H1 (cell line): ENCODE measurements at regions not wholly inside any gene's neighbourhood (a gene's known extent, or its start where the extent isn't known, plus 50 kb on each side); places are given as distances from the start of the nearest gene placed in this dataset.

Experiments
- CTCF ChIA-PET: fragments of 300-600 bp; sonication (Branson Sonifier 250); formaldehyde crosslinking; loops from one replicate; lab custom pipeline; 2021; ENCODE audit not compliant: partially characterized antibody; lab: Charles Lee
- POLR2A ChIA-PET: fragments of 300-600 bp; sonication (Branson Sonifier 250); formaldehyde crosslinking; loops from one replicate; lab custom pipeline; 2021; ENCODE audit warnings: inconsistent platforms; ENCODE audit not compliant: partially characterized antibody; lab: Charles Lee
- DNase-seq, 2 experiments: peaks; one replicate each; pipeline versions ENCODE4 v3.0.0 to v3.0.0-alpha.2; 2010 to 2022; ENCODE audit warnings: low spot score in 2 of 2, low read depth in 1 of 2, mixed read lengths in 1 of 2
- FAIRE-seq: peaks from 2 replicates; lab custom pipeline; 2011; peaks lifted over from hg19 to GRCh38; lab: Jason Lieb, UNC
- H2AFZ ChIP-seq: 2 replicates; pipeline ENCODE4 v1.8.1; 2012; ENCODE audit warnings: low read length, inconsistent platforms
- H2AK5ac ChIP-seq: 2 replicates; pipeline ENCODE4 v1.6.1; 2013; ENCODE audit warnings: low read depth, low read length
- H2BK120ac ChIP-seq: replicated peaks from 2 replicates; pipeline ENCODE3; 2013; ENCODE audit warnings: low read depth, low read length, inconsistent platforms
- H2BK12ac ChIP-seq: 2 replicates; pipeline ENCODE4 v1.6.1; 2013; ENCODE audit warnings: low read depth, low read length
- H2BK15ac ChIP-seq: 2 replicates; pipeline ENCODE4 v1.6.1; 2013; ENCODE audit warnings: low read length
- H2BK20ac ChIP-seq: 2 replicates; pipeline ENCODE4 v1.6.1; 2013; ENCODE audit warnings: low read length
- H2BK5ac ChIP-seq: 2 replicates; pipeline ENCODE4 v1.6.1; 2013; ENCODE audit warnings: low read depth, low read length
- H3K14ac ChIP-seq: 2 replicates; pipeline ENCODE4 v1.6.1; 2013; ENCODE audit warnings: inconsistent platforms; ENCODE audit not compliant: insufficient read length
- H3K18ac ChIP-seq: 2 replicates; pipeline ENCODE4 v1.6.1; 2013; ENCODE audit warnings: low read length; ENCODE audit errors: extremely low read depth
- H3K23ac ChIP-seq: 2 replicates; pipeline ENCODE4 v1.6.1; 2013; ENCODE audit warnings: inconsistent platforms; ENCODE audit not compliant: insufficient read length
- H3K23me2 ChIP-seq: 2 replicates; pipeline ENCODE4 v1.6.1; 2013; ENCODE audit warnings: low read depth, low read length
- H3K27ac ChIP-seq: 2 replicates; pipeline ENCODE4 v1.6.1; 2011; ENCODE audit warnings: low read depth, low read length, inconsistent platforms
- H3K27me3 ChIP-seq, 4 experiments: replicated peaks in 1 of 4; 1 replicate in 1 of 4; 2 replicates in 3 of 4; pipeline versions ENCODE4 v1.6.1 to v1.8.1; 2011 to 2013; ENCODE audit warnings: low read length in 3 of 4, mild to moderate bottlenecking in 3 of 4, inconsistent platforms in 2 of 4, mixed read lengths in 2 of 4, moderate library complexity in 1 of 4; ENCODE audit not compliant: control insufficient read depth in 3 of 4, insufficient read depth in 3 of 4; ENCODE audit errors: extremely low read depth in 1 of 4
- H3K36me3 ChIP-seq, 4 experiments: 2 replicates each; pipeline versions ENCODE4 v1.6.1 to v1.8.1; 2011 to 2013; ENCODE audit warnings: mild to moderate bottlenecking in 4 of 4, low read length in 3 of 4, moderate library complexity in 2 of 4, control low read depth in 1 of 4, inconsistent platforms in 1 of 4; ENCODE audit not compliant: insufficient read depth in 4 of 4, control insufficient read depth in 2 of 4
- H3K4ac ChIP-seq: replicated peaks from 2 replicates; pipeline ENCODE3; 2013; ENCODE audit warnings: low read length, low read depth, mixed read lengths, inconsistent platforms; ENCODE audit not compliant: insufficient read length
- H3K4me1 ChIP-seq, 4 experiments: replicated peaks in 1 of 4; 1 replicate in 1 of 4; 2 replicates in 3 of 4; pipeline versions ENCODE4 v1.6.1 to v1.8.1; 2011 to 2013; ENCODE audit warnings: low read length in 3 of 4, inconsistent platforms in 2 of 4, mixed read lengths in 1 of 4; ENCODE audit not compliant: insufficient read depth in 4 of 4, control insufficient read depth in 3 of 4
- H3K4me2 ChIP-seq, 2 experiments: 2 replicates each; pipeline versions ENCODE4 v1.6.1 to v1.8.1; 2011 to 2013; ENCODE audit warnings: low read depth in 2 of 2, low read length in 2 of 2, control low read depth in 1 of 2, inconsistent platforms in 1 of 2, mild to moderate bottlenecking in 1 of 2; ENCODE audit not compliant: insufficient read depth in 1 of 2
- H3K4me3 ChIP-seq, 4 experiments: fragments of 200-600, 300-600 bp in 1 of 4; sonication (generic), shearing (Covaris generic), sonication (Bioruptor Twin) in 1 of 4; 2 replicates each; pipeline versions ENCODE4 v1.5.1 to v1.8.1; 2011 to 2016; ENCODE audit warnings: low read length in 4 of 4, low read depth in 3 of 4, control low read depth in 2 of 4, inconsistent platforms in 2 of 4, mild to moderate bottlenecking in 2 of 4, mixed read lengths in 1 of 4, moderate library complexity in 1 of 4; ENCODE audit not compliant: insufficient read depth in 2 of 4; ENCODE audit errors: extremely low read depth in 1 of 4
- H3K56ac ChIP-seq: replicated peaks from 2 replicates; pipeline ENCODE3; 2013; ENCODE audit warnings: low read depth, mild to moderate bottlenecking, mixed read lengths, low read length, inconsistent platforms; ENCODE audit not compliant: insufficient read length
- H3K79me1 ChIP-seq: 2 replicates; pipeline ENCODE4 v1.6.1; 2013; ENCODE audit warnings: low read depth, low read length, control low read depth
- H3K79me2 ChIP-seq, 2 experiments: 2 replicates each; pipeline versions ENCODE4 v1.6.1 to v1.8.1; 2012 to 2013; ENCODE audit warnings: low read length in 2 of 2, mild to moderate bottlenecking in 2 of 2, inconsistent platforms in 1 of 2; ENCODE audit not compliant: insufficient read depth in 2 of 2, control insufficient read depth in 1 of 2
- H3K9ac ChIP-seq, 4 experiments: replicated peaks in 1 of 4; 1 replicate in 1 of 4; 2 replicates in 3 of 4; pipeline versions ENCODE4 v1.6.1 to v1.8.1; 2011 to 2013; ENCODE audit warnings: low read depth in 3 of 4, low read length in 3 of 4, control low read depth in 2 of 4, mild to moderate bottlenecking in 2 of 4, moderate library complexity in 2 of 4, inconsistent platforms in 1 of 4; ENCODE audit errors: extremely low read depth in 1 of 4
- H3K9me3 ChIP-seq, 2 experiments: 2 replicates each; pipeline versions ENCODE4 v1.6.1 to v1.8.1; 2012 to 2013; ENCODE audit warnings: mild to moderate bottlenecking in 2 of 2, moderate library complexity in 2 of 2, control low read depth in 1 of 2, inconsistent platforms in 1 of 2, low read depth in 1 of 2, low read length in 1 of 2, mixed read lengths in 1 of 2; ENCODE audit not compliant: insufficient read depth in 2 of 2
- H4K20me1 ChIP-seq, 2 experiments: replicated peaks in 1 of 2; 2 replicates each; pipeline versions ENCODE3 to v1.8.1; 2011 to 2013; ENCODE audit warnings: inconsistent platforms in 2 of 2, low read length in 2 of 2, mild to moderate bottlenecking in 1 of 2; ENCODE audit not compliant: insufficient read depth in 2 of 2, control insufficient read depth in 1 of 2
- H4K5ac ChIP-seq: 2 replicates; pipeline ENCODE4 v1.6.1; 2013; ENCODE audit warnings: low read length, low read depth, mixed read lengths, inconsistent platforms; ENCODE audit not compliant: insufficient read length
- H4K8ac ChIP-seq: 2 replicates; pipeline ENCODE4 v1.8.0; 2013; ENCODE audit warnings: mild to moderate bottlenecking, moderate library complexity, low read length, inconsistent platforms; ENCODE audit not compliant: insufficient read depth; ENCODE audit errors: extremely low read depth
- H4K91ac ChIP-seq: replicated peaks from 2 replicates; pipeline ENCODE3; 2013; ENCODE audit warnings: low read length, mixed read lengths, inconsistent platforms; ENCODE audit not compliant: insufficient read length
- NANOG ChIP-seq: IDR thresholded peaks from 2 replicates; pipeline ENCODE4 v1.6.1; 2011; ENCODE audit warnings: low read length, low read depth, mild to moderate bottlenecking, inconsistent platforms; ENCODE audit not compliant: insufficient read depth, poor library complexity, severe bottlenecking
- SAP30 ChIP-seq: fragments of 300-600 bp; sonication (generic); IDR thresholded peaks from 2 replicates; pipeline ENCODE4 v1.7.1; 2012; ENCODE audit warnings: low read length, moderate library complexity, mild to moderate bottlenecking, inconsistent platforms; ENCODE audit not compliant: insufficient read depth, insufficient replicate concordance
- SIN3A ChIP-seq, 2 experiments: IDR thresholded peaks in 1 of 2; conservative IDR thresholded peaks in 1 of 2; 2 replicates each; pipeline ENCODE4 v1.6.1; 2011 to 2012; ENCODE audit warnings: low read length in 2 of 2, improper control_type of control experiment in 1 of 2, low read depth in 1 of 2, mild to moderate bottlenecking in 1 of 2
- SUZ12 ChIP-seq: fragments of 200-600 bp; sonication (generic); IDR thresholded peaks from 2 replicates; pipeline ENCODE4 v1.6.1; 2012; ENCODE audit warnings: mild to moderate bottlenecking, inconsistent platforms, low read length, moderate library complexity, mixed read lengths
- TAF7 ChIP-seq: optimal IDR thresholded peaks from 2 replicates; pipeline ENCODE3; 2011; ENCODE audit warnings: low read depth, mild to moderate bottlenecking, inconsistent platforms, low read length, moderate library complexity, borderline replicate concordance
- WGBS, 2 experiments: shearing (Covaris generic) in 1 of 2; methylation state at CpG; one replicate each; pipeline versions ENCODE4 v1.1.6 to v1.1.7; 2013 to 2015; ENCODE audit warnings: low lambda C conversion rate in 2 of 2, mixed read lengths in 2 of 2, inconsistent platforms in 1 of 2, low coverage in 1 of 2, missing lambda C conversion rate in 1 of 2; ENCODE audit not compliant: insufficient replicate concordance in 2 of 2, insufficient coverage in 1 of 2, insufficient read length in 1 of 2; ENCODE audit errors: extremely low coverage in 1 of 2, missing lambda C conversion rate in 1 of 2; 5-methylcytosine and 5-hydroxymethylcytosine counted together

- no peak overlapping the region for H3K4me3 ChIP-seq
- no peaks in the 10 kb centered on the region; the same call in 1 of the 2 replicates for H3K23me2 ChIP-seq
- H2BK5ac ChIP-seq = no peak overlapping the region
- H4K91ac ChIP-seq = no peak overlapping the region
- H4K8ac ChIP-seq = no peak overlapping the region
- H3K4me2 ChIP-seq = no peak overlapping the region
- 92% methylated on average over 1 of the region's 1 CpG; no CpG with 5 or more reads in 1 of the 2 experiments for WGBS, 2 experiments
- no peak overlapping the region for H2AFZ ChIP-seq
- no peak overlapping the region for H3K14ac ChIP-seq
- no peak overlapping the region for H3K23ac ChIP-seq
- no peak overlapping the region for H2BK12ac ChIP-seq
- no peaks in the 10 kb centered on the region for H3K4me1 ChIP-seq
- H4K20me1 ChIP-seq = no peaks in the 10 kb centered on the region
- no peak overlapping the region for H3K27ac ChIP-seq
- H3K4ac ChIP-seq = no peak overlapping the region
- H2BK20ac ChIP-seq = no peak overlapping the region
- H2BK15ac ChIP-seq = no peak overlapping the region
- no peaks in the 10 kb centered on the region for H3K9me3 ChIP-seq
- H2AK5ac ChIP-seq = no peak overlapping the region
- FAIRE-seq (no peak), DNase-seq (no peak)
- H2BK120ac ChIP-seq = no peak overlapping the region
- no peak overlapping the region for H3K9ac ChIP-seq
- POLR2A ChIA-PET = no interaction called here
- no peak overlapping the region for H3K18ac ChIP-seq
- H3K79me2 ChIP-seq = no peaks in the 10 kb centered on the region
- CTCF ChIA-PET = interaction anchor here (0.5 to 1.1 kb wide), 2 partner anchors 24 to 912 kb away, joined by 3 read pairs; no protein-coding TSS in a partner anchor
- no peaks in the 10 kb centered on the region for H3K27me3 ChIP-seq
- H4K5ac ChIP-seq = no peak overlapping the region
- no peaks in the 10 kb centered on the region for H3K79me1 ChIP-seq
- no peak overlapping the region for H3K56ac ChIP-seq
- no peaks in the 10 kb centered on the region for H3K36me3 ChIP-seq
- no peak for TF ChIP-seq SAP30
- TF ChIP-seq NANOG = no peak
- TF ChIP-seq TAF7 = no peak
- no peak for TF ChIP-seq SUZ12
- TF ChIP-seq SIN3A (conservative IDR thresholded peaks at IDR 0.05 in 1 of 2, IDR thresholded peaks at IDR 0.05 in 1 of 2; ENCODE audit: low read depth in 1 of 2, low read length in 2 of 2) = no peak
Measured at GRCh38 chr3:153311541-153311940, 149.5 kb downstream of the RAP2B start.
